Esophagus squamous epithelium (tissue), 5 donors: ENCODE measurements at regions not wholly inside any gene's neighbourhood (a gene's known extent, or its start where the extent isn't known, plus 50 kb on each side); places are given as distances from the start of the nearest gene placed in this dataset.

ENCODE experiments used
- DNase-seq: peaks from one replicate; lab custom pipeline; 2025; lab: John Stamatoyannopoulos, UW
- H3K27ac ChIP-seq, 4 donors: fragments of 200-600 bp; sonication (generic); one replicate each; pipeline ENCODE4 v1.5.1; 2016 to 2019; ENCODE audit warnings: mild to moderate bottlenecking in 1 of 4
- H3K27me3 ChIP-seq, 4 donors: fragments of 200-600 bp; sonication (generic); 1 replicate in 3 of 4; 2 replicates in 1 of 4; pipeline versions ENCODE4 v1.5.1 to v1.6.0; 2017 to 2021; ENCODE audit warnings: antibody characterized with exemption in 1 of 4
- H3K36me3 ChIP-seq, 3 donors: fragments of 200-600 bp; sonication (generic); one replicate each; pipeline ENCODE4 v1.5.1; 2016 to 2019
- H3K4me1 ChIP-seq, 3 donors: fragments of 200-600 bp; sonication (generic); one replicate each; pipeline ENCODE4 v1.5.1; 2017 to 2019
- H3K4me3 ChIP-seq, 4 donors: fragments of 200-600 bp; sonication (generic); 1 replicate in 3 of 4; 2 replicates in 1 of 4; pipeline ENCODE4 v1.5.1; 2016 to 2019; ENCODE audit warnings: mild to moderate bottlenecking in 2 of 4, moderate library complexity in 1 of 4
- H3K9me3 ChIP-seq, 3 donors: fragments of 200-600 bp; sonication (generic); one replicate each; pipeline ENCODE4 v1.5.1; 2016 to 2019
- CTCF ChIP-seq, 6 experiments: fragments of 450-650 bp in 4 of 6; fragments of 200-600 bp in 2 of 6; sonication (generic) in 2 of 6; IDR thresholded peaks; one replicate each; pipeline ENCODE4 v1.5.1; 2016 to 2019; ENCODE audit warnings: antibody characterized with exemption in 6 of 6, mild to moderate bottlenecking in 4 of 6, moderate library complexity in 4 of 6
- POLR2A ChIP-seq, 4 donors: fragments of 450-650 bp; IDR thresholded peaks; one replicate each; pipeline ENCODE4 v1.6.1; 2017; ENCODE audit warnings: antibody characterized with exemption in 4 of 4, mild to moderate bottlenecking in 4 of 4, moderate library complexity in 3 of 4
- WGBS, 2 donors: methylation state at CpG; one replicate each; pipeline ENCODE4 v1.1.5; 2018; 5-methylcytosine and 5-hydroxymethylcytosine counted together
- intact Hi-C: fragments of 100-400 bp; cut with DNase I; formaldehyde crosslinking; loops from one replicate; pipeline ENCODE4 v1.15.0; 2022
- donor health status: DM: yes; HTN: yes; CAD: no.

- Histone ChIP-seq H3K27me3 (no peaks in the 10 kb centered on the region), H3K36me3 (no peaks in the 10 kb centered on the region), H3K4me1 (peaks cover 0 to 24% (median 0%) of the 10 kb centered on the region in 3 donors), H3K4me3 (no peak overlapping the region), H3K27ac (peak overlapping the region in 2 of 4 donors; percentile 6 to 51), H3K9me3 (no peaks in the 10 kb centered on the region)
- no peak for DNase-seq
- WGBS, 2 donors: 57 to 62% methylated on average over 10 to 11 of the region's 12 CpGs
- TF ChIP-seq CTCF (IDR thresholded peaks at IDR 0.05) (no peak), POLR2A (IDR thresholded peaks at IDR 0.05) (no peak)
- intact Hi-C loops: no loop called here
Observed at GRCh38 chr14:95409477-95410272, 90.0 kb upstream of the CLMN start.

- H3K27me3 ChIP-seq: no peaks in the 10 kb centered on the region
- H3K4me3 ChIP-seq: no peak overlapping the region
- peaks cover 0 to 24% (median 0%) of the 10 kb centered on the region in 3 donors for H3K4me1 ChIP-seq
- H3K9me3 ChIP-seq: no peaks in the 10 kb centered on the region
- intact Hi-C loops: no loop called here
- TF ChIP-seq POLR2A (IDR thresholded peaks at IDR 0.05) (no peak), CTCF (IDR thresholded peaks at IDR 0.05) (no peak)
- 68 to 77% methylated on average over 5 to 7 of the region's 17 CpGs for WGBS, 2 donors
- H3K27ac ChIP-seq: peak overlapping the region in 2 of 4 donors; percentile 6 to 51
- no peak for DNase-seq
- H3K36me3 ChIP-seq: no peaks in the 10 kb centered on the region
Observed at GRCh38 chr14:95408731-95409476, 89.2 kb upstream of the CLMN start.

- Histone ChIP-seq H3K9me3 (no peaks in the 10 kb centered on the region), H3K27me3 (no peaks in the 10 kb centered on the region), H3K4me3 (no peak overlapping the region), H3K4me1 (peaks cover 0 to 24% (median 0%) of the 10 kb centered on the region in 3 donors), H3K36me3 (no peaks in the 10 kb centered on the region), H3K27ac (no peak overlapping the region)
- DNase-seq: no peak
- WGBS, 2 donors: 74 to 75% methylated on average over 8 of the region's 8 CpGs
- intact Hi-C loops: no loop called here
- no peak for TF ChIP-seq POLR2A (IDR thresholded peaks at IDR 0.05)
- TF ChIP-seq CTCF (IDR thresholded peaks at IDR 0.05): no peak
Observed at GRCh38 chr14:95407354-95407753, 87.6 kb upstream of the CLMN start.

GRCh38 chr14:95406756-95407277, 87.1 kb upstream of the CLMN start:
- TF ChIP-seq POLR2A (IDR thresholded peaks at IDR 0.05): no peak
- TF ChIP-seq CTCF (IDR thresholded peaks at IDR 0.05): no peak
- no peaks in the 10 kb centered on the region for H3K36me3 ChIP-seq
- 62 to 66% methylated on average over 3 to 5 of the region's 5 CpGs for WGBS, 2 donors
- DNase-seq: no peak
- no peaks in the 10 kb centered on the region for H3K27me3 ChIP-seq
- peaks cover 0 to 24% (median 0%) of the 10 kb centered on the region in 3 donors for H3K4me1 ChIP-seq
- no peak overlapping the region for H3K4me3 ChIP-seq
- no peaks in the 10 kb centered on the region for H3K9me3 ChIP-seq
- H3K27ac ChIP-seq: no peak overlapping the region
- intact Hi-C loops: no loop called here

GRCh38 chr14:95404583-95404982, 84.9 kb upstream of the CLMN start:
- WGBS, 2 donors: 61 to 95% methylated on average over 5 to 7 of the region's 7 CpGs
- H3K4me1 ChIP-seq: peaks cover 0 to 16% (median 0%) of the 10 kb centered on the region in 3 donors
- DNase-seq: no peak
- no peaks in the 10 kb centered on the region for H3K9me3 ChIP-seq
- H3K27me3 ChIP-seq: no peaks in the 10 kb centered on the region
- TF ChIP-seq CTCF (IDR thresholded peaks at IDR 0.05) (no peak), POLR2A (IDR thresholded peaks at IDR 0.05) (no peak)
- H3K4me3 ChIP-seq: no peak overlapping the region
- no peak overlapping the region for H3K27ac ChIP-seq
- intact Hi-C loops: no loop called here
- H3K36me3 ChIP-seq: no peaks in the 10 kb centered on the region
